GM21723 (cell line): ENCODE measurements at regions not wholly inside any gene's neighbourhood (a gene's known extent, or its start where the extent isn't known, plus 50 kb on each side); places are given as distances from the start of the nearest gene placed in this dataset.
A peak's percentile ranks its signal among the peaks of the same experiment; 100 is the strongest.
"Not testable (repeated sequence)": the region's sequence is repeated elsewhere in the genome, so short reads cannot be mapped to it uniquely, and the experiment has no call there.

Experiments used
- ATAC-seq: cut with Tn5 transposase; IDR thresholded peaks from one replicate; pipeline ENCODE4 v1.9.1; 2021; ENCODE audit warnings: mild to moderate bottlenecking, moderate library complexity; ENCODE audit not compliant: unreplicated experiment

GRCh38 chr12:59405992-59406391 lies 189.8 kb upstream of the SLC16A7 start:
- ATAC-seq: no peak

GRCh38 chr12:59404109-59404650 lies 191.6 kb upstream of the SLC16A7 start:
- no peak for ATAC-seq

- ATAC-seq: peak; percentile 80
Observed at GRCh38 chr12:59403259-59403932, 192.4 kb upstream of the SLC16A7 start.

GRCh38 chr12:59401862-59402261 lies 194.0 kb upstream of the SLC16A7 start:
- no peak for ATAC-seq

GRCh38 chr12:59398164-59398563 lies 197.7 kb upstream of the SLC16A7 start:
- ATAC-seq: no peak

GRCh38 chr12:59396919-59397318 lies 198.9 kb upstream of the SLC16A7 start:
- ATAC-seq: no peak

- ATAC-seq: no peak
Observed at GRCh38 chr12:59396519-59396918, 199.3 kb upstream of the SLC16A7 start.

- ATAC-seq: not testable (repeated sequence)
Observed at GRCh38 chr12:59395310-59395709, 200.5 kb upstream of the SLC16A7 start.

- ATAC-seq: no peak
Observed at GRCh38 chr12:59393506-59393905, 202.3 kb upstream of the SLC16A7 start.

GRCh38 chr12:59389968-59390576 lies 205.8 kb upstream of the SLC16A7 start:
- ATAC-seq: no peak

GRCh38 chr12:59388694-59389093 lies 207.1 kb upstream of the SLC16A7 start:
- ATAC-seq: no peak

- ATAC-seq: no peak
Observed at GRCh38 chr12:59388176-59388575, 207.7 kb upstream of the SLC16A7 start.

- ATAC-seq: no peak
Observed at GRCh38 chr12:59386236-59386635, 209.6 kb upstream of the SLC16A7 start.

GRCh38 chr12:59383079-59383822 lies 212.6 kb upstream of the SLC16A7 start:
- ATAC-seq: no peak

- ATAC-seq: no peak
Observed at GRCh38 chr12:59382282-59383078, 213.3 kb upstream of the SLC16A7 start.

GRCh38 chr12:59381106-59381505 lies 214.7 kb upstream of the SLC16A7 start:
- ATAC-seq: no peak

GRCh38 chr12:59375633-59376032 lies 220.2 kb upstream of the SLC16A7 start:
- ATAC-seq: no peak

- ATAC-seq: no peak
Observed at GRCh38 chr12:59374783-59375182, 221.0 kb upstream of the SLC16A7 start.

- peak; percentile 48 for ATAC-seq
Observed at GRCh38 chr12:59372956-59373355, 222.9 kb upstream of the SLC16A7 start.

- no peak for ATAC-seq
Observed at GRCh38 chr12:59370933-59371332, 224.9 kb upstream of the SLC16A7 start.

GRCh38 chr12:59365133-59365532 lies 230.7 kb upstream of the SLC16A7 start:
- no peak for ATAC-seq
